Fibroblast of the aortic adventitia (primary cell): ENCODE measurements at regions not wholly inside any gene's neighbourhood (a gene's known extent, or its start where the extent isn't known, plus 50 kb on each side); places are given as distances from the start of the nearest gene placed in this dataset.

Source experiments
- DNase-seq: peaks from one replicate; pipeline ENCODE4 v3.0.0-alpha.2; 2010; ENCODE audit warnings: low read depth
- H3K4me3 ChIP-seq: 2 replicates; pipeline ENCODE4 v1.5.1; 2011; ENCODE audit warnings: low read depth, mild to moderate bottlenecking, control low read depth, low read length, moderate library complexity
- CTCF ChIP-seq: IDR thresholded peaks from 2 replicates; pipeline ENCODE4 v1.5.1; 2011; ENCODE audit warnings: mild to moderate bottlenecking, low read length, control low read depth, inconsistent platforms; ENCODE audit not compliant: insufficient read depth

GRCh38 chr7:22027475-22027874 is 81.8 kb upstream of the CDCA7L start:
- no peak for DNase-seq
- H3K4me3 ChIP-seq: no peak overlapping the region
- no peak for TF ChIP-seq CTCF

- no peak for DNase-seq
- H3K4me3 ChIP-seq: no peak overlapping the region
Measured at GRCh38 chr7:22025983-22026382, 80.3 kb upstream of the CDCA7L start.

GRCh38 chr7:22025075-22025474 is 79.4 kb upstream of the CDCA7L start:
- no peak for DNase-seq
- TF ChIP-seq CTCF: no peak
- H3K4me3 ChIP-seq: no peak overlapping the region

More at GRCh38 chr7:22025983-22026382, 80.3 kb upstream of the CDCA7L start:
- no peak for TF ChIP-seq CTCF

- no peak for TF ChIP-seq CTCF
- H3K4me3 ChIP-seq: no peak overlapping the region
- no peak for DNase-seq
Measured at GRCh38 chr7:22019931-22020330, 74.2 kb upstream of the CDCA7L start.

GRCh38 chr7:22016507-22016906 is 70.8 kb upstream of the CDCA7L start:
- H3K4me3 ChIP-seq: no peak overlapping the region
- no peak for TF ChIP-seq CTCF
- DNase-seq: no peak

- H3K4me3 ChIP-seq: no peak overlapping the region
- TF ChIP-seq CTCF: no peak
Measured at GRCh38 chr7:22013711-22014110, 68.0 kb upstream of the CDCA7L start.

GRCh38 chr7:22008683-22009082 is 63.0 kb upstream of the CDCA7L start:
- DNase-seq: no peak
- no peak overlapping the region for H3K4me3 ChIP-seq
- TF ChIP-seq CTCF: no peak

More at GRCh38 chr7:22013711-22014110, 68.0 kb upstream of the CDCA7L start:
- DNase-seq: no peak
